GM18909 (cell line): ENCODE measurements at regions not wholly inside any gene's neighbourhood (a gene's known extent, or its start where the extent isn't known, plus 50 kb on each side); places are given as distances from the start of the nearest gene placed in this dataset.

Experiments used
- ATAC-seq: cut with Tn5 transposase; IDR thresholded peaks from one replicate; pipeline ENCODE4 v1.9.1; 2021; ENCODE audit warnings: mild to moderate bottlenecking; ENCODE audit not compliant: unreplicated experiment, poor library complexity

- ATAC-seq: no peak
These were observed 884.7 kb downstream of the BRD1 start for GRCh38 chr22:48942698-48943566.

- ATAC-seq: no peak
These were observed 885.6 kb downstream of the BRD1 start for GRCh38 chr22:48941903-48942575.

- ATAC-seq: no peak
These were observed 886.4 kb downstream of the BRD1 start for GRCh38 chr22:48941033-48941902.

- no peak for ATAC-seq
These were observed 887.2 kb downstream of the BRD1 start for GRCh38 chr22:48940266-48941032.

GRCh38 chr22:48939441-48940265, 888.0 kb downstream of the BRD1 start:
- ATAC-seq: no peak

GRCh38 chr22:48938741-48939140, 888.9 kb downstream of the BRD1 start:
- ATAC-seq: no peak

- no peak for ATAC-seq
These were observed 890.5 kb downstream of the BRD1 start for GRCh38 chr22:48937032-48937639.

- no peak for ATAC-seq
These were observed 891.3 kb downstream of the BRD1 start for GRCh38 chr22:48936391-48936790.

GRCh38 chr22:48934446-48934845, 893.2 kb downstream of the BRD1 start:
- ATAC-seq: no peak

GRCh38 chr22:48931452-48931851, 896.2 kb downstream of the BRD1 start:
- no peak for ATAC-seq

- no peak for ATAC-seq
These were observed 898.3 kb downstream of the BRD1 start for GRCh38 chr22:48929276-48929790.

- ATAC-seq: no peak
These were observed 900.1 kb downstream of the BRD1 start for GRCh38 chr22:48927591-48927990.

GRCh38 chr22:48926643-48927042, 901.0 kb downstream of the BRD1 start:
- no peak for ATAC-seq

- ATAC-seq: no peak
These were observed 901.5 kb downstream of the BRD1 start for GRCh38 chr22:48926136-48926535.

GRCh38 chr22:48925450-48925849, 902.2 kb downstream of the BRD1 start:
- no peak for ATAC-seq

- no peak for ATAC-seq
These were observed 903.7 kb downstream of the BRD1 start for GRCh38 chr22:48923996-48924395.

GRCh38 chr22:48923165-48923865, 904.4 kb downstream of the BRD1 start:
- no peak for ATAC-seq

GRCh38 chr22:48921411-48921903, 906.2 kb downstream of the BRD1 start:
- ATAC-seq: no peak
